HG02885 (cell line): ENCODE measurements at regions not wholly inside any gene's neighbourhood (a gene's known extent, or its start where the extent isn't known, plus 50 kb on each side); places are given as distances from the start of the nearest gene placed in this dataset.

Source experiments
- ATAC-seq: cut with Tn5 transposase; IDR thresholded peaks from one replicate; pipeline ENCODE4 v1.9.1; 2021; ENCODE audit warnings: mild to moderate bottlenecking; ENCODE audit not compliant: unreplicated experiment, poor library complexity

GRCh38 chr2:221064880-221065279 is 507.2 kb downstream of the EPHA4 start:
- ATAC-seq, result no peak

- ATAC-seq, result no peak
Measured at GRCh38 chr2:221068123-221068522, 504.0 kb downstream of the EPHA4 start.

GRCh38 chr2:221070106-221070505 is 502.0 kb downstream of the EPHA4 start:
- no peak for ATAC-seq

- ATAC-seq, result no peak
Measured at GRCh38 chr2:221073326-221074049, 498.6 kb downstream of the EPHA4 start.

GRCh38 chr2:221074238-221074637 is 497.9 kb downstream of the EPHA4 start:
- no peak for ATAC-seq

GRCh38 chr2:221075203-221075602 is 496.9 kb downstream of the EPHA4 start:
- no peak for ATAC-seq

- ATAC-seq, result no peak
Measured at GRCh38 chr2:221077251-221077650, 494.9 kb downstream of the EPHA4 start.

GRCh38 chr2:221077799-221078198 is 494.3 kb downstream of the EPHA4 start:
- no peak for ATAC-seq

GRCh38 chr2:221085341-221085900 is 486.7 kb downstream of the EPHA4 start:
- ATAC-seq, result no peak

GRCh38 chr2:221085936-221086335 is 486.2 kb downstream of the EPHA4 start:
- ATAC-seq, result no peak

GRCh38 chr2:221087779-221088178 is 484.3 kb downstream of the EPHA4 start:
- no peak for ATAC-seq

- no peak for ATAC-seq
Measured at GRCh38 chr2:221088506-221088905, 483.6 kb downstream of the EPHA4 start.

- no peak for ATAC-seq
Measured at GRCh38 chr2:221095356-221095755, 476.7 kb downstream of the EPHA4 start.

GRCh38 chr2:221096706-221097567 is 475.2 kb downstream of the EPHA4 start:
- no peak for ATAC-seq

GRCh38 chr2:221097568-221097915 is 474.6 kb downstream of the EPHA4 start:
- ATAC-seq, result no peak

- ATAC-seq, result no peak
Measured at GRCh38 chr2:221097949-221098348, 474.2 kb downstream of the EPHA4 start.

GRCh38 chr2:221100467-221101089 is 471.5 kb downstream of the EPHA4 start:
- no peak for ATAC-seq

- ATAC-seq, result peak; percentile 68
Measured at GRCh38 chr2:221102896-221103688, 469.0 kb downstream of the EPHA4 start.

GRCh38 chr2:221103930-221104329 is 468.2 kb downstream of the EPHA4 start:
- no peak for ATAC-seq

- ATAC-seq, result no peak
Measured at GRCh38 chr2:221104361-221104811, 467.7 kb downstream of the EPHA4 start.
